HG03039 (cell line): ENCODE measurements at regions not wholly inside any gene's neighbourhood (a gene's known extent, or its start where the extent isn't known, plus 50 kb on each side); places are given as distances from the start of the nearest gene placed in this dataset.

ENCODE experiments used
- ATAC-seq: cut with Tn5 transposase; IDR thresholded peaks from one replicate; pipeline ENCODE4 v1.9.1; 2021; ENCODE audit warnings: mild to moderate bottlenecking, moderate library complexity; ENCODE audit not compliant: unreplicated experiment

- no peak for ATAC-seq
Measured at GRCh38 chr15:47411733-47412132, 305.6 kb upstream of the SEMA6D start.

DNA sequence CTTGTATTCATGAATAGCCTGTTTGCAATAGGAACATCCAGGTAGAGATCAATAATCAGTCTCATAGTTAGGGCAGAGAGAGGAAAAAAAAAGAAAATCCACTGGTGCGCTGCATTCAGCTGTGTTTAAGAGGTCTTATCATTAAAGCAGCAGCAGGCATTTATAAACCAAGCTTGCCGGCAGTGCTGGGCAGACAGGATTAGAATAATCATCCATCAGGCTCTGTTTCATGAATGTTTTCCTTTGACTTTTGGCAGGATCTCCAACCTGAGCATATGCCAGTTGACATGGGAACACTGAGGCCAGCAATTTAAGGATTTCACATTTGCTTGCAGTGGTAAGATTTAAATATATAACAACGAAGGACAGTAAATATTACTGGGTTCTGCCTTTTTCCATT, 305.2 kb upstream of the SEMA6D start:
- ATAC-seq = no peak

- no peak for ATAC-seq
Measured at GRCh38 chr15:47412802-47413201, 304.5 kb upstream of the SEMA6D start.

DNA sequence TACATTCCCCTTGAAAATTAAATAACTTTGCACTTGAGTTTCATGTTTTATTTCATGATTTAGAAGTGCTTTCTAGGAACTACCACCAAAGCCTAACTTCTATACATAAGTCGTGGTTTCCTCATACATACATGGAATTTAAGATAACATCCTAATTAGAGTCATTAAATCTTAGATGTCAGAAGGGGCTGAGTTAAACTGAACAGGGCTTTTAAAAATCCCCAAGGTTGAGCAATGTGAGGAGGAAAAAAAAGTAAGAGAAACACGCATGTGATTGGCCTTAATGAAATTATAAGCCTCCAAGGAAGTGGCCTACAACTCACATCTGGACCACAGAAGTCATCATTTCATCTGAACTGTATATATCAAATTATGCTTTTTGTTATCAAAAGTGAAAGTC, 303.1 kb upstream of the SEMA6D start:
- ATAC-seq = no peak

DNA sequence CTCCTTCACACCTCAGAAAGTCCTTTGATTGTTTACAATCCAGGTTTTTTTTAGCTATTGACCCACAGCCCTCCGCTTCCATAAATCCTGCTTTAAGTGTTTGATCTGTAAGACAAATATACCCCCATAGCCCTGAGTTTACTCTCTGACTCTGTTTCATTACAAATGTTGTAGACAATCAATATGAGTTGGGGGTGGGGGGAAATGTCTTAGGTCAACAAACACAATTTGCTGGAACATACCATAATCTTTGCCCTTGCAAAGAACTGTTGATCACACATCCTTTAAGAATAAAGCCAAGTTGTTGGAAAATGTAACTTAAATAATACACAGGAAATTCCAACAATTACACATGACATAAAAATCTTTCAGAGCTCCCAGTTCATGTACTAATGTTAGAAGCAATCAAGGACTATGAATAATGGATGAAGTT, 301.8 kb upstream of the SEMA6D start:
- ATAC-seq = no peak

GRCh38 chr15:47422881-47423665, 294.2 kb upstream of the SEMA6D start:
- no peak for ATAC-seq

- no peak for ATAC-seq
Measured at GRCh38 chr15:47427463-47427862, 289.8 kb upstream of the SEMA6D start.

GRCh38 chr15:47429376-47429775, 287.9 kb upstream of the SEMA6D start:
- ATAC-seq = no peak

- no peak for ATAC-seq
Measured at GRCh38 chr15:47431501-47431900, 285.8 kb upstream of the SEMA6D start.

GRCh38 chr15:47432826-47433225, 284.5 kb upstream of the SEMA6D start:
- ATAC-seq = no peak

DNA sequence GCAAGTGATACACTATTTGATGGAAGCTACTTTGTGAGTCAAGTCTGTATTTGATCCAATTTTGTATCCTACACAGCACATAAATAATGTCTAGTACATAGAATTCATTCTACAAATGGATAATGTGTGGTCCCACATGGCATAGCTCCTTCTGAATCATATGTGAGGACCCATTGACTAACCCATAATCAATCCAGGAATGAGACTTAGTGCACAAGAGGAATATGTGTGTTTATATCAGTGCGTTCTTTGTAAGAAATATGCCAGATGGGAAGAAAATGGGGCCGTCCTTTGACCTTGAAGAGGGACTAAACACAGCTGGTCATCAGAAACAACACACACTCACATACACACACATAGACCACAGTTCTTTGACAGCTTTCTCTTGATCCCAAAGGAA, 282.7 kb upstream of the SEMA6D start:
- no peak for ATAC-seq

DNA sequence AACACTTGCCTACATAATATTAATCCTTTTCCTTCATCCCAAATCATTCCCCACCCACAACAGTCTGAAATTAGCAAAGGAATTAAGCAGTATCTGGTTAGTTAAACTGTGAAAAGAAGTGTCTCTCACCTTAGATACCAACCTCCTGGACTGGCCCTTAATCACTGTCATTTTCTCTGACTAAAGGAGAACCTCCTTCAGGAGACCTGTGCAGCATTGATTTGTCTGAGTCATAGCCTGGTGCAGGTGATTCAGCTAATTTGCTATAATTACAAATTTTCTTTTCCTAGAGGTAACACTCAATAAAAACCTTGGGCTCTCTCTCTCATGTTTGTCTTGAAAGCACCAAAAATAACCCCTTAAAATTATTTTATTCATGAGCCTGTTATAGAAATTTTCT, 279.8 kb upstream of the SEMA6D start:
- ATAC-seq = no peak

DNA sequence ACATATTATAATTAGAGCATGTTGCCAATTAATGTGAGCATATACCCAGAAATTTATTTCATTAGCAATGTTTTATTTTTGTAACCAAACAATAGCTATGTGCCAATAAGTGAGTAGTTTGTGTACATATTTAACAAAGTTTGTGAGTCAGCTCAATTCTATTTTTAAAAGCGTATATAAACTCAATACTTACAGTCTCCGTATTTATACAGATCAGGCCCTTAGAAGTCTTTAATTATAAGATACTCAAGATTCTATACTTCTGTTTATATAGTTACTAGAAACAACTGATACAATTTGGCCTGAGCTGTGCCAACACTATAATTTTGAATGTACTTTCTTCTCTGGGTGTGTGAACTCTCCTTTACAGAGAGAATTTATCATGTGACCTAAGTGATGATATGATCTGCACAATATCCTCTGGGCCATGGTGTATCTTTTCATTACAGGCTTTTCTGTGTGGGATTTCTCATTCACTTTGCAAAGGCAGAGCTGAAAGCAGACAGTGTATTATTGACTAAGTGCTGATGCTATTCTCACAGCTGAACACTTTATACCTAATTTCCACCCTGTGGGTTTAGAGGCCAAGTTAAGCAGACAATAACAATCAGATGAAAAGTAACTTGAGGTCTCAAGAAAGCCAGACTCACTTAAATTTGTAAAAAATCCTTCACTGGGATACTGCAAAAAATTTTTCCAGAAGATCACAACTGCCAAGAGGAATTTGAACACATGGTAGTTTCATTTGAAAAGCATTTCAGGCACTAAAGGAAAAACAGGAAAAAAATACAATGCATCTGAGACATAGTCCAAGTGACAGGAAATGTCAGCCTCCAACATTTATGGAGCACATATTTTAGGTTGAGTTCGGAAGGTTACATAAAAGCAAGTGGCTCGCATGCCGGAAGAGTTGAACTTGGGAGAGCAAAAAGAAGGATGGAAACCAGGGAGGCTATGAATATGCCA, 277.9 kb upstream of the SEMA6D start:
- no peak for ATAC-seq

GRCh38 chr15:47442371-47442770, 274.9 kb upstream of the SEMA6D start:
- ATAC-seq = no peak

DNA sequence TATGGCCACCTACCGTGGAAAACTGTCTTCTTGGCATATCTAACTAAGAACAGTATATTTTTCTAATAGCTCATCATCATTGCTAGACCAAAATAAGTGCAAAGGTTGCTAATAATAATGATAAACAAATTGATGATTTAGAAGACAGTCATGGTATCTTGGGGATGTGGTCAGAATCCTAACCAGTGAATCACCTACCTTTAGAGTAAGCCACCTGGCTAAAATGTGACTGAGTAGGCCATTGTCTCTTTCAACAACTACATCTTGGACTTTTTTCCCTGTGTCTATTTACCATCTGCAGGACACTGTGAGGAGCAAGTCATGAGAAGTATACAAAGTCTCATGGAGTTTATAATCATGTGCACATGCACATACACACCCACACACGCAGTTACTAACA, 273.5 kb upstream of the SEMA6D start:
- no peak for ATAC-seq

GRCh38 chr15:47445723-47446392, 271.4 kb upstream of the SEMA6D start:
- ATAC-seq = no peak

DNA sequence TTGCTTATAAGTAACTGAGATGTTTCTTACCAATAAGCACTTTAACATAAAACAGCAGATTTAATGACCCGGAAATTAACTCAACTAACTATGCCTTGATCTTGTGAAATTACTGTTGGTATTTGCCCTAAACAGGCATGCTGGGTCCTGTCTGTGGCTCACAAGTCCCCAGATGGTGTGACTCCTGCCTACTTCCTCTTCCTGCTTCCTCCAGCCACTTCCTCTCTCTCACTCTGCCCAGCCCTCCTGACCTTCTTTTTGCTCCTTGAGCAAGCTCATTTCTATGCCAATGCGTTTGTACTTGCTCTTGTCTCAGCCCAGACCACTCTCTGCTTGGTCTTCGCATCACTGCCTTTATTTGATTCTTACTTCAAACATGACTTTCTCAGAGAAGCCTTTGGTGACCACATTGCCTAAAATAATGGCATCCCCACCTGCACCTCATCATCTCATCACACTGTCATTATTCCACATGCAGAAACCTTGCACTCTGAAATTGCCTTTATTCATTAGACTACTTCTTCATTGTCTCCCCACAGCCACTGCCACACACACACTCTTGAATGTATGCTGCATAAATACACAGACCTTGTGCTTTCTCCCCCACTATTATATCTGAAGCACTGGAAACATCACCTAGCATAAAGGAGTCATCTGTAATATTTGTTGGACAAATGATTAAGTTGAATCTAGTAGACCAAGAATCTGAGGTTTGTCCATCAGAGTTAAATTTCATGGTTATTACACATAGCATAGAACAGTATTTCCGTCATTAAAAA, 256.3 kb upstream of the SEMA6D start:
- no peak for ATAC-seq

DNA sequence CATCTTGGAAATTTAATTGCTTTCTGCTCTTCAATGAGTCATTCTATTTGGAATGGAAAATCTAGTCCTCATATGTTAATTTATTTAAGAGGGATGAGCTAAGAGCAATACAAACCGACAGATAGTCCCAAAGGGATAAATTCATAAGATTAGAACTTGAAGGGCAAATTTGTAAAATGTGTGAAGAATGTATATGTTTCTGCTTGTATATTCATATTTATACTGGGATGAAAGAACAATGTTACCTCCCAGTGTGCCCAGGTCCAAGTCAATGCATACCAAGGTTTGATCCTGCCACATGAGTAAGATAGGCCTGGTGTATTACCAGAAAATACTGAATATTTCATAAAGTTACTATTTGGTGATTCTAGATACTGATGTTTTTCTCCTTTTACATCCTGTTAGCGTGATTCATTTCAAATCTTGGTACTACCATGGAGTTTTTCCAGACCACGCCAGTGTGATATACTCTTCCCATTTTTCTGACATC, 255.6 kb upstream of the SEMA6D start:
- ATAC-seq = no peak

DNA sequence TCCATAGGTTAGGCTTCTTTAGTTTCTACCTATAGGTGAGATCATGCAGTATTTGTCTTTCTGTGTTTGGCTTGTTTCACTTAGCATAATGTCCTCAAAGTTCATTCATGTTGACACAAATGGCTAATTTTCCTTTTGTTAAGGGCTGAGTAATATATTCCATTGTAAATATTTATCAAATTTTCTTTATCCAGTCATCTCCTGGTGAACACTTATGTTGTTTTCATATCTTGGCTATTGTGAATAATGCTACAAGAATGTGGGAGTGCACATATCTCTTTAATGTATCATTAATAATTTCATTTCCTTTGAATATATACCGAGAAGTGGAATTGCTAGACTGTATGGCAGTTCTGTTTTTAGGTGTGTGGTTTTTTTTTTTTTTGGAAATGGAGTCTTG, 250.9 kb upstream of the SEMA6D start:
- no peak for ATAC-seq

- ATAC-seq = no peak
Measured at GRCh38 chr15:47470983-47471382, 246.3 kb upstream of the SEMA6D start.
